Epithelial cell of esophagus (primary cell): ENCODE measurements at regions not wholly inside any gene's neighbourhood (a gene's known extent, or its start where the extent isn't known, plus 50 kb on each side); places are given as distances from the start of the nearest gene placed in this dataset.

ENCODE experiments used
- DNase-seq: peaks from one replicate; pipeline ENCODE4 v3.0.0; 2010; ENCODE audit warnings: low read depth
- H3K4me3 ChIP-seq: 2 replicates; pipeline ENCODE4 v1.5.1; 2011; ENCODE audit warnings: mild to moderate bottlenecking, low read length, control low read depth
- TF ChIP-seq, protein P1 (sequence below): IDR thresholded peaks from 2 replicates; pipeline ENCODE4 v1.5.1; 2011; ENCODE audit warnings: low read depth, mild to moderate bottlenecking, low read length, control low read depth, inconsistent platforms; ENCODE audit not compliant: insufficient read depth; ENCODE audit errors: missing control alignments

- TF ChIP-seq, protein P1, sequence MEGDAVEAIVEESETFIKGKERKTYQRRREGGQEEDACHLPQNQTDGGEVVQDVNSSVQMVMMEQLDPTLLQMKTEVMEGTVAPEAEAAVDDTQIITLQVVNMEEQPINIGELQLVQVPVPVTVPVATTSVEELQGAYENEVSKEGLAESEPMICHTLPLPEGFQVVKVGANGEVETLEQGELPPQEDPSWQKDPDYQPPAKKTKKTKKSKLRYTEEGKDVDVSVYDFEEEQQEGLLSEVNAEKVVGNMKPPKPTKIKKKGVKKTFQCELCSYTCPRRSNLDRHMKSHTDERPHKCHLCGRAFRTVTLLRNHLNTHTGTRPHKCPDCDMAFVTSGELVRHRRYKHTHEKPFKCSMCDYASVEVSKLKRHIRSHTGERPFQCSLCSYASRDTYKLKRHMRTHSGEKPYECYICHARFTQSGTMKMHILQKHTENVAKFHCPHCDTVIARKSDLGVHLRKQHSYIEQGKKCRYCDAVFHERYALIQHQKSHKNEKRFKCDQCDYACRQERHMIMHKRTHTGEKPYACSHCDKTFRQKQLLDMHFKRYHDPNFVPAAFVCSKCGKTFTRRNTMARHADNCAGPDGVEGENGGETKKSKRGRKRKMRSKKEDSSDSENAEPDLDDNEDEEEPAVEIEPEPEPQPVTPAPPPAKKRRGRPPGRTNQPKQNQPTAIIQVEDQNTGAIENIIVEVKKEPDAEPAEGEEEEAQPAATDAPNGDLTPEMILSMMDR: no peak
- no peak for DNase-seq
- no peak overlapping the region for H3K4me3 ChIP-seq
Observed at GRCh38 chr11:30174265-30175020, 56.4 kb upstream of the FSHB start.
